IPS DF 4.7 (cell line): ENCODE measurements at regions not wholly inside any gene's neighbourhood (a gene's known extent, or its start where the extent isn't known, plus 50 kb on each side); places are given as distances from the start of the nearest gene placed in this dataset.
"Not testable (repeated sequence)": the region's sequence is repeated elsewhere in the genome, so short reads cannot be mapped to it uniquely, and the experiment has no call there.

Experiments
- DNase-seq: peaks from one replicate; pipeline ENCODE4 v3.0.0-alpha.2; 2013; ENCODE audit warnings: low spot score; ENCODE audit errors: extremely low read depth

- DNase-seq: no peak
These were observed 119.7 kb upstream of the CRIM1 start for GRCh38 chr2:36235882-36236281.

- DNase-seq: peak; percentile 25
These were observed 120.2 kb upstream of the CRIM1 start for GRCh38 chr2:36235426-36235825.

GRCh38 chr2:36223259-36223658 is 132.3 kb upstream of the CRIM1 start:
- DNase-seq: no peak

- no peak for DNase-seq
These were observed 133.1 kb upstream of the CRIM1 start for GRCh38 chr2:36222485-36222884.

- DNase-seq: peak; percentile 7
These were observed 140.9 kb upstream of the CRIM1 start for GRCh38 chr2:36214691-36215090.

GRCh38 chr2:36203366-36203765 is 152.2 kb upstream of the CRIM1 start:
- DNase-seq: no peak

- no peak for DNase-seq
These were observed 158.2 kb upstream of the CRIM1 start for GRCh38 chr2:36197181-36197971.

- no peak for DNase-seq
These were observed 161.9 kb upstream of the CRIM1 start for GRCh38 chr2:36193680-36194079.

- DNase-seq: no peak
These were observed 162.6 kb upstream of the CRIM1 start for GRCh38 chr2:36192983-36193382.

GRCh38 chr2:36190097-36190496 is 165.5 kb upstream of the CRIM1 start:
- DNase-seq: no peak

- no peak for DNase-seq
These were observed 170.0 kb upstream of the CRIM1 start for GRCh38 chr2:36185624-36186023.

- DNase-seq: no peak
These were observed 170.7 kb upstream of the CRIM1 start for GRCh38 chr2:36184848-36185247.

- DNase-seq: not testable (repeated sequence)
These were observed 174.6 kb upstream of the CRIM1 start for GRCh38 chr2:36180789-36181482.

- not testable (repeated sequence) for DNase-seq
These were observed 175.3 kb upstream of the CRIM1 start for GRCh38 chr2:36180293-36180692.

GRCh38 chr2:36179668-36180269 is 175.8 kb upstream of the CRIM1 start:
- DNase-seq: not testable (repeated sequence)

GRCh38 chr2:36178384-36178783 is 177.2 kb upstream of the CRIM1 start:
- DNase-seq: no peak

GRCh38 chr2:36177282-36177681 is 178.3 kb upstream of the CRIM1 start:
- DNase-seq: no peak

- DNase-seq: no peak
These were observed 180.7 kb upstream of the CRIM1 start for GRCh38 chr2:36174920-36175319.

GRCh38 chr2:36173760-36174404 is 181.7 kb upstream of the CRIM1 start:
- no peak for DNase-seq

GRCh38 chr2:36172824-36173223 is 182.8 kb upstream of the CRIM1 start:
- DNase-seq: no peak

GRCh38 chr2:36170805-36171204 is 184.8 kb upstream of the CRIM1 start:
- no peak for DNase-seq

GRCh38 chr2:36169843-36170242 is 185.7 kb upstream of the CRIM1 start:
- DNase-seq: no peak
